ENCODE measurements at regions not wholly inside any gene's neighbourhood (a gene's known extent, or its start where the extent isn't known, plus 50 kb on each side); places are given as distances from the start of the nearest gene placed in this dataset.

DNA sequence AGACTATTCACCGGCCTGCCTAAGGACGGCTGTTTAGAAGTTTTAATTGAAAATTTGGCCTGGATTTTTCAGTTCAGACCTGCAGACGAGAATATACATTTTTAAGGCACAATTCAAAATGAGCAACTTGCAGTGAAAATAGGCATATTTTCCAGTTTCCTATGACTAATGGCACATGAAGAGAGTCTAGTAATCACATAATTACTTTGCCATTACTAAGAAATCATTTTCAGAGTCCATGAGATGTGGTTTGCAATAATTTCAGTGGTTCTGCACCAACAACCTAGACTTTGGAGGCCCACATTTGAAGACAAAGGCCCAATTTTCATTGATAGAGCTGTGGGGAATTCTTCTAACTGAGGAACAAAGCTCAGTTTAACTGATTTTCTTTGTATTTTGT is 205.3 kb downstream of the SOX2 start:
- Histone ChIP-seq H2AK9ac (replicated peaks; ENCODE audit: low read depth, low read length, poor library complexity) (no peak overlapping the region), H4K91ac (ENCODE audit: insufficient read depth, low read depth, low read length) (no peak overlapping the region), H3K56ac (ENCODE audit: extremely low read depth, insufficient read depth, low read length) (no peak overlapping the region), H3K4me3 (ENCODE audit: insufficient read depth, low read depth, low read length) (no peak overlapping the region), H3K36me3 (ENCODE audit: control insufficient read depth, insufficient read depth, low read length) (no peaks in the 10 kb centered on the region), H2AFZ (replicated peaks; ENCODE audit: low read length, poor library complexity) (no peak overlapping the region), H3K27me3 (ENCODE audit: control insufficient read depth, insufficient read depth, low read length) (no peaks in the 10 kb centered on the region), H4K8ac (ENCODE audit: low read depth in 2 of 2, low read length in 2 of 2) (no peak overlapping the region), H2BK15ac (ENCODE audit: low read depth, low read length) (no peak overlapping the region), H3K14ac (replicated peaks; ENCODE audit: low read depth, low read length) (no peak overlapping the region), H2BK20ac (ENCODE audit: low read depth, low read length) (no peak overlapping the region), H3K9ac (ENCODE audit: low read depth, low read length) (no peak overlapping the region), H3K9me1 (ENCODE audit: insufficient read depth, low read length) (no peaks in the 10 kb centered on the region), H2BK5ac (ENCODE audit: low read depth, low read length, poor library complexity, severe bottlenecking) (no peak overlapping the region), H3K79me1 (ENCODE audit: low read depth in 1 of 2, low read length in 2 of 2) (no peaks in the 10 kb centered on the region), H3K18ac (ENCODE audit: low read depth, low read length) (no peak overlapping the region), H3K4ac (ENCODE audit: low read depth, low read length) (no peak overlapping the region), H4K5ac (ENCODE audit: low read depth, low read length) (no peak overlapping the region), H2BK120ac (ENCODE audit: low read depth, low read length) (no peak overlapping the region), H2AK5ac (ENCODE audit: low read depth, low read length) (no peak overlapping the region), H3K23ac (ENCODE audit: low read depth, low read length) (no peak overlapping the region), H3K4me1 (ENCODE audit: control insufficient read depth, insufficient read depth, low read length) (no peaks in the 10 kb centered on the region), H4K20me1 (ENCODE audit: insufficient read depth, low read length) (no peaks in the 10 kb centered on the region), H3K4me2 (ENCODE audit: low read depth, low read length) (no peak overlapping the region), H3K27ac (ENCODE audit: insufficient read depth, low read length) (no peak overlapping the region), H3K9me3 (ENCODE audit: control insufficient read depth, insufficient read depth, low read length) (peaks cover 8% of the 10 kb centered on the region)
- ATAC-seq (ENCODE audit: low read depth) (no peak), DNase-seq (no peak)
- in situ Hi-C loops (cut with MboI; ENCODE audit: low sequenced_read_pairs), result no loop called here
- intact Hi-C loops (cut with micrococcal nuclease), result no loop called here
- no TSS peak for BruUV-seq (replicated peaks)
- CTCF ChIA-PET, result no interaction called here
- TF ChIP-seq POLR2A (IDR thresholded peaks at IDR 0.05; ENCODE audit: low read depth, low read length) (no peak), CEBPB (IDR thresholded peaks at IDR 0.05; ENCODE audit: low read depth, low read length) (no peak), FOS (IDR thresholded peaks at IDR 0.05; ENCODE audit: low read depth, low read length) (no peak), MAFK (IDR thresholded peaks at IDR 0.05; ENCODE audit: low read depth, low read length) (no peak), SMC3 (IDR thresholded peaks at IDR 0.05; ENCODE audit: low read depth, low read length) (no peak), MXI1 (IDR thresholded peaks at IDR 0.05; ENCODE audit: borderline replicate concordance, low read depth, low read length) (no peak), RFX5 (IDR thresholded peaks at IDR 0.05; ENCODE audit: low read depth, low read length) (no peak), NFE2L2 (IDR thresholded peaks at IDR 0.05; ENCODE audit: low read depth, low read length) (no peak), RCOR1 (IDR thresholded peaks at IDR 0.05; ENCODE audit: insufficient replicate concordance, low read length) (no peak)
- TF ChIP-seq, protein P1, sequence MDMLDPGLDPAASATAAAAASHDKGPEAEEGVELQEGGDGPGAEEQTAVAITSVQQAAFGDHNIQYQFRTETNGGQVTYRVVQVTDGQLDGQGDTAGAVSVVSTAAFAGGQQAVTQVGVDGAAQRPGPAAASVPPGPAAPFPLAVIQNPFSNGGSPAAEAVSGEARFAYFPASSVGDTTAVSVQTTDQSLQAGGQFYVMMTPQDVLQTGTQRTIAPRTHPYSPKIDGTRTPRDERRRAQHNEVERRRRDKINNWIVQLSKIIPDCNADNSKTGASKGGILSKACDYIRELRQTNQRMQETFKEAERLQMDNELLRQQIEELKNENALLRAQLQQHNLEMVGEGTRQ (IDR thresholded peaks at IDR 0.05; ENCODE audit: low read depth, low read length), result no peak
- POLR2A ChIA-PET (ENCODE audit: unreplicated experiment), result no interaction called here
- dilution Hi-C loops (cut with HindIII; ENCODE audit: low sequenced_read_pairs, unreplicated experiment), result no loop called here
- WGBS, 2 experiments (ENCODE audit: extremely low coverage in 2 of 2, insufficient read length in 1 of 2), result no CpG with 5 or more reads among the region's 3 CpGs
